SK-N-MC (cell line): ENCODE measurements at regions not wholly inside any gene's neighbourhood (a gene's known extent, or its start where the extent isn't known, plus 50 kb on each side); places are given as distances from the start of the nearest gene placed in this dataset.

Experiments
- DNase-seq: peaks from one replicate; pipeline ENCODE4 v3.0.0-alpha.2; 2011; ENCODE audit warnings: low read depth, low spot score
- H3K27ac ChIP-seq: fragments of 200-600 bp; sonication (generic); 2 replicates; pipeline ENCODE4 v1.5.1; 2016; ENCODE audit warnings: mixed run types
- H3K36me3 ChIP-seq: fragments of 200-600 bp; sonication (generic); 2 replicates; pipeline ENCODE4 v1.6.1; 2017; ENCODE audit warnings: antibody characterized with exemption, low read length, mixed read lengths; ENCODE audit not compliant: insufficient read depth
- H3K4me3 ChIP-seq: fragments of 200-600 bp; sonication (generic); 2 replicates; pipeline ENCODE4 v1.5.1; 2016
- H3K9ac ChIP-seq: fragments of 200-600 bp; sonication (generic); 2 replicates; pipeline ENCODE4 v1.8.0; 2017; ENCODE audit warnings: mixed run types, mixed read lengths; ENCODE audit not compliant: insufficient read length
- H3K9me3 ChIP-seq: fragments of 200-600 bp; sonication (generic); 2 replicates; pipeline ENCODE4 v1.6.1; 2017; ENCODE audit warnings: low read depth, mild to moderate bottlenecking, antibody characterized with exemption, low read length, moderate library complexity, mixed read lengths
- EZH2 ChIP-seq: fragments of 200-600 bp; sonication (generic); IDR thresholded peaks from one replicate; pipeline ENCODE4 v1.6.1; 2017; ENCODE audit warnings: antibody characterized with exemption
- FOXP2 ChIP-seq: optimal IDR thresholded peaks from 2 replicates; pipeline ENCODE3; 2011; ENCODE audit warnings: mild to moderate bottlenecking, moderate library complexity; ENCODE audit not compliant: insufficient read depth; ENCODE audit errors: extremely low read length, control extremely low read depth
- POLR2AphosphoS5 ChIP-seq: IDR thresholded peaks from 2 replicates; pipeline ENCODE4 v1.6.1; 2012; ENCODE audit warnings: mild to moderate bottlenecking, low read depth, low read length, borderline replicate concordance

DNA sequence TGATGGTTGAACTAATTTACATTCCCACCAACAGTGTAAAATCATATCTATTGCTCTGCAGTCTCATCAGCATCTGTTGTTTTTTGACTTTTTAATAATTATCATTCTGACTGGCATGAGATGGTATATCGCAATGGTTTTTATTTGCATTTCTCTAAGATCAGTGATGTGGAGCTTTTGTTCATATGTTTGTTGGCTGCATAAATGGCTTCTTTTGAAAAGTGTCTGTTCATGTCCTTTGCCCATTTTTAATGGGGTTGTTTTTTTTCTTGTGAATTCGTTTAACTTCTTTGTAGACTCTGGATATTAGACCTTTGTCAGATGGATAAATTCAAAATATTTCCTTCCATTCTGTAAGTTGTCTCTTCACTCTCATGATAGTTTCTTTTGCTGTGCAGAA is 115.2 kb upstream of the CDH12 start:
- TF ChIP-seq POLR2AphosphoS5 (no peak), EZH2 (no peak), FOXP2 (no peak)
- no peaks in the 10 kb centered on the region for H3K36me3 ChIP-seq
- no peak for DNase-seq
- no peak overlapping the region for H3K27ac ChIP-seq
- H3K9me3 ChIP-seq: no peaks in the 10 kb centered on the region
- no peak overlapping the region for H3K9ac ChIP-seq
- no peak overlapping the region for H3K4me3 ChIP-seq

DNA sequence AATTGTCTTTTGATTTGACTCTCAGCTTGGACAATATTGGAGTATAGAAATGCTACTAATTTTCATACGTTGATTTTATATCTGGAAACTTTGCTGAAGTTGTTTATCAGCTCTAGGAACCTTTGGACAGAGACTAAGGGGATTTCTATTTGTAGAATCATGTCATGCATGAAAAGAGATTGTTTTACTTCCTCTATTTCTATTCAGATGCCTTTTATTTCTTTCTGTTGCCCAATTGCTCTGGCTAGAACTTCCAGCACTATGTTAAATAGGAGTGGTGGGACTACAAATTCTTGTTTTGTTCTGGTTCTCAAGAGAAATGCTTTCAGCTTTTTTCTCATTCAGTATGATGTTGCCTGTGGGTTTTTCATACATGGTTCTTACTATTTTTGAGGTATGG is 112.8 kb upstream of the CDH12 start:
- H3K9ac ChIP-seq: no peak overlapping the region
- no peak overlapping the region for H3K27ac ChIP-seq
- no peak for DNase-seq
- no peaks in the 10 kb centered on the region for H3K36me3 ChIP-seq
- no peak overlapping the region for H3K4me3 ChIP-seq
- H3K9me3 ChIP-seq: no peaks in the 10 kb centered on the region
- TF ChIP-seq POLR2AphosphoS5 (no peak), EZH2 (no peak), FOXP2 (no peak)

DNA sequence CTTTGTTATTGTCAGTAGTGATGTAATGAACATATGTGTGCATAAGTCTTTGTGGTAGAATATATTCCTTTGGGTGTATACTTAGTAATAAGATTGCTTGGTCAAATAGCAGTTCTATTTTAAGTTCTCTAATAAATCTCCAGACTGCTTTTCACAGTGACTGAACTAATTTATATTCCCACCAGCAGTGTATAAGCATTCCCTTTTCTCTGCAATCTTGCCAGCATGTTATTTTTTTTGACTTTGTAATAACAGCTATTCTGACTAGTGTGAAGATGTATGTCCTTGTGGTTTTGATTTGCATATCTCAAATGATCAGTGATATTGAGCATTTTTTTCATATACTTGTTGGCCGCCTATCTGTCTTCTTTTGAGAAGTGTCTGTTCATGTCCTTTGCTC is 111.5 kb upstream of the CDH12 start:
- DNase-seq: no peak
- H3K36me3 ChIP-seq: no peaks in the 10 kb centered on the region
- H3K9me3 ChIP-seq: no peaks in the 10 kb centered on the region
- H3K27ac ChIP-seq: no peak overlapping the region
- TF ChIP-seq FOXP2: no peak
- TF ChIP-seq POLR2AphosphoS5: no peak
- no peak for TF ChIP-seq EZH2
- no peak overlapping the region for H3K9ac ChIP-seq
- H3K4me3 ChIP-seq: no peak overlapping the region

DNA sequence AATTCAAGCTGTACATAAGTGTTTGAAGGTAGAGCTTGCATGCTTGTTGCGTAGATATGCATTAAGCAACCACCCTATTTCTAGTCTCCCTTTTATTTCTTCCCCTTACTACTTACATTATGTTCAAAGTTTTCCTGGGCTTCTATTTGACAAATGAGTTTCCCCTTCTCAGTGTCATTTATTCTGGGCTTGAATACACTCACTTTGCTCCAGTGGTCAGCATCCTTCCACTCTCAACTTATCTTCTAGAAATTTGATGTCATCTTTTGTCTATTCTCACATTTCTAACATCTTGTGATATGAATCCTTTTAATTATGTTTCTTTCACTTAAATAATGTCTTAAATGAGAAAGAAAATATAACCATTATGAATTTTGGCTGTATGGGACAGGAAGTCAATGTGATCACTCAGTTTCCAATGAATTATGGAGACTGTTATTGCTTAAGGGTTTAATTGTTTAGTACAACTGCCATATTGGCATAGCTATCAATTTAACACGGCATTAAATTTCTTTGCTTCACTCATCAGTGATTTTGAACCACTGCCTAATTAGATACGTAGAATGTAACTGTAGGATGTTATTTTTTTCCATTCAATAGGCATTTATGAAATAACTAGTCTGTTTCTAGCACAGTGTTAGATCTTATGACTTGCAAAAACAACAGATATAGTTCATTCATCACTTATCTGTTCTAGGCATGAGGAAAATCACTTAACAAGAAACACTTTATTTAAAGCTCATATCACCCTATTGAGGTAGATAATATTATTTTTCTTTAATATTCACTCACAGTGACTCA is 105.5 kb upstream of the CDH12 start:
- no peak overlapping the region for H3K27ac ChIP-seq
- DNase-seq: no peak
- no peaks in the 10 kb centered on the region for H3K36me3 ChIP-seq
- no peak overlapping the region for H3K4me3 ChIP-seq
- no peak for TF ChIP-seq EZH2
- TF ChIP-seq POLR2AphosphoS5: no peak
- no peak for TF ChIP-seq FOXP2
- no peak overlapping the region for H3K9ac ChIP-seq
- H3K9me3 ChIP-seq: no peaks in the 10 kb centered on the region

DNA sequence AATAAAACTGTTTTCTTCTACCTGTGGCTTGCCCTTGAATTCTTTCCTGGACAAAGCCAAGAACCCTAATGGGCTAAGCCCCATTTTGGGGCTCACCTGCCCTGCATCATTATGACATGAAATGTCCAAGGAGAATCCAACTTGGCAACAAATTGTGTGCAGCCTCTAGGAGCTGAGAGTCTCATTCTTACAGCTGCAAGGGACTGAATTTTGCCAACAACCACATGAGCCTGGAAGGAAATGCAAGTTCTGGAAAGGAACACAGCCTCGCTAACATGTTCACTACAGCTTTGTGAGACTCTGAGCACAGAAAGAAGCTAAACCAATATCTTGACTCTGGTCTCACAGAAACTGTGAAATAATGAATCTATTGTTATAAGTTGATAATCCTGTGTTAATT is 94.8 kb upstream of the CDH12 start:
- DNase-seq: no peak
- no peaks in the 10 kb centered on the region for H3K9me3 ChIP-seq
- H3K36me3 ChIP-seq: no peaks in the 10 kb centered on the region
- no peak for TF ChIP-seq EZH2
- no peak for TF ChIP-seq POLR2AphosphoS5
- TF ChIP-seq FOXP2: no peak
- no peak overlapping the region for H3K4me3 ChIP-seq
- no peak overlapping the region for H3K9ac ChIP-seq
- no peak overlapping the region for H3K27ac ChIP-seq

DNA sequence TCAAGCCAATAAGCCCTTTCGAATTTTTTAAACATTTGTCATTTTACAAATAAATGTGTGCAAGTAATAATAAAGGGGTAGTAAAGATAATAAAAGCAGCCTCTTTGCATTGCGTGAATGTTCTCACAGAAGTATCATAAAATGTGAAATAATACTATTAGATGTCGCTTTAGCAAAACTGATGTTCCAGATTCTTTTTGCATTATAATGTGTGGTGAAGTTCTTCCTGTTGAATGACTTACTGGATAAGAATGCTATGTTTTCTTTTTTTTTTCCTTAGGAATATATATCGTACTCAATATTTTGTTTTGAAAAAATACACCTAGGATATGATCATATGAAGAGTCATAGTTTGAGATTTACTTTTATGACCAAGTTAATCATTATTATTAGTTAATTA is 85.2 kb upstream of the CDH12 start:
- no peaks in the 10 kb centered on the region for H3K36me3 ChIP-seq
- H3K4me3 ChIP-seq: no peak overlapping the region
- H3K9ac ChIP-seq: no peak overlapping the region
- no peak for DNase-seq
- TF ChIP-seq EZH2 (no peak), POLR2AphosphoS5 (no peak), FOXP2 (no peak)
- H3K9me3 ChIP-seq: no peaks in the 10 kb centered on the region
- no peak overlapping the region for H3K27ac ChIP-seq

DNA sequence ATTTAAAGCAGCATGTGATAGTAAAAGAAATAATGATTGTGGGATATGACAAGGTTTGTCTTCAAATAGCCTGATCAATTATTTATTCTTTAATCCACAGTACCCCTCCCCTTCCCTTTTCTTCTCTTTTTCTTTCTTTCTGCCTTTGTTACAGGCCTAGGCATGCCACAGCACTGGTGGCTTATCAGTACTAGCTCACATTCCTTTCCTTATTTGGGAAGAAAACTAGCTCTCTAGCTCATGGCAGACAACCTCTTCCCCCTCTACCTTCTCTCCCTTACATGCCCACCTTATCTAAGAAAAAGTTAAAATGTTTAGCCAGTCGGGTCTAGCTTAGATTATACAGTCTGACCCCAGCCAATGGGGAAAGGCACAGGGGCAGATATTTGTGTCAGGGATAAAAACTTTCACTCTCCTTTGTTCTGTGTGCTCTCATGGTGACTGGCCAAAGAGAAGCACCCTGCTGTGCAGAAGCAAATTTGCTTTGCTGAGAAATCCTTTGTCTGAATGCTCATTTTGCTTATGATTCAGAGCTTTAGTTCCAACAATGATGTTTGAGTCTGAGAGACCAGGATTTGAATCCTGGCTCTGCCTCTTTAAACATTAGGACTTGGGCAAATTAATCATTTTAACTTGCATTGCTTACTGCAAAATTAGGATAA is 75.8 kb upstream of the CDH12 start:
- no peak overlapping the region for H3K4me3 ChIP-seq
- TF ChIP-seq FOXP2: no peak
- no peak for TF ChIP-seq POLR2AphosphoS5
- TF ChIP-seq EZH2: no peak
- no peak for DNase-seq
- H3K27ac ChIP-seq: no peak overlapping the region
- H3K9ac ChIP-seq: no peak overlapping the region
- H3K36me3 ChIP-seq: 0 out of 2 replicates have a peak, but pooled peaks cover 4% of the 10 kb centered on the region
- no peaks in the 10 kb centered on the region; the same call in 1 of the 2 replicates for H3K9me3 ChIP-seq

DNA sequence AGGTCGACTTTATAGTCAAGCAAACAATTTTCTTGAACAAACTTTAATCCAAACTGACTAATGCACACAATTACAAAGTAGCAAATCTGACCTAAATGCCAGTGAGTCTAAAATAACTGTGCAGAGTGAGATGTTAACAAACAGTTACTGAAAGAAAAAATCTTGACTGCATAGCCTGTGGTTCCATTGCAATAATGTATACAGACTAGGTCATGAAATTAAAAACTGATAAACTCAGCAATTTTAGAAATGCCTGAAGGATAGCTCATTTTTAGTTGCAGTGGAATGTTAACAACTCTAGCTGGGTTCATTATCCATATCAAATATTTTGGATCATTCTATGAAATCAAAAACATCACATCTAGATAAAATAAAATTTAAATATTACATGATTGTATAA is 73.4 kb upstream of the CDH12 start:
- Histone ChIP-seq H3K9me3 (no peaks in the 10 kb centered on the region; the same call in 1 of the 2 replicates), H3K36me3 (0 out of 2 replicates have a peak, but pooled peaks cover 4% of the 10 kb centered on the region), H3K9ac (peak overlapping the region; percentile 54), H3K27ac (peak overlapping the region; percentile 92), H3K4me3 (peak overlapping the region; percentile 57)
- DNase-seq: peak; percentile 60
- TF ChIP-seq FOXP2 (no peak), POLR2AphosphoS5 (peak; percentile 55; the same call in 1 of the 2 replicates)

DNA sequence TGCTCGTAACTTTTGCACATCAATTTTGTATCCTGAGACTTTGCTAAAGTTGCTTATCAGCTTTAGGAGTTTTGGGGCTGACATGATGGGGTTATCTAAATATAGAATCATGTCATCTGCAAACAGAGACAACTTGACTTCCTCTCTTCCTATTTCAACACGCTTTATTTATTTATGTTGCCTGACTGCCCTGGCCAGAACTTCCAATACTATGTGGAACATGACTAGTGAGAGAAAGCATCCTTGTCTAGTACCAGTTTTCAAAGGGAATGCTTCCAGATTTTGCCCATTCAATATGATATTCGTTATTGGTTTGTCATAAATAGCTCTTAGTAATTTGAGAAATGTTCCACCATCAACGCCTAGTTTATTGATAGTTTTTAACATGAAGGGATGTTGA is 65.4 kb upstream of the CDH12 start:
- Histone ChIP-seq H3K36me3 (no peaks in the 10 kb centered on the region), H3K27ac (no peak overlapping the region)
- no peak for DNase-seq

More for the DNA sequence above, 65.4 kb upstream of the CDH12 start:
- Histone ChIP-seq H3K9ac (no peak overlapping the region), H3K9me3 (no peaks in the 10 kb centered on the region), H3K4me3 (no peak overlapping the region)
- TF ChIP-seq POLR2AphosphoS5 (no peak), FOXP2 (no peak), EZH2 (no peak)
